MCF 10A (cell line): ENCODE measurements at regions not wholly inside any gene's neighbourhood (a gene's known extent, or its start where the extent isn't known, plus 50 kb on each side); places are given as distances from the start of the nearest gene placed in this dataset.
"Not testable (repeated sequence)": the region's sequence is repeated elsewhere in the genome, so short reads cannot be mapped to it uniquely, and the experiment has no call there.

Experiments
- BruUV-seq: library from RNA; stranded (reverse); fragments of 400-500 nt; replicated peaks from 2 replicates; lab custom pipeline; 2021; lab: Mats Ljungman, UMichigan
- CTCF ChIA-PET: fragments of 300-600 bp; sonication (Branson Sonifier 250); formaldehyde crosslinking; extraction: SDS; loops from one replicate; lab custom pipeline; 2021; ENCODE audit warnings: antibody characterized with exemption, inconsistent platforms; lab: Yijun Ruan, JAX
- POLR2A ChIA-PET: fragments of 300-600, 350-650 bp; sonication (Branson Sonifier 250); formaldehyde crosslinking; extraction: SDS; loops from one replicate; lab custom pipeline; 2020; ENCODE audit warnings: antibody characterized with exemption, inconsistent platforms; lab: Yijun Ruan, JAX
- DNase-seq: peaks from one replicate; pipeline ENCODE4 v3.0.0-alpha.2; 2018; ENCODE audit not compliant: unreplicated experiment
- H3K27ac Mint-ChIP-seq: one replicate; pipeline ENCODE4 v1.8.0; 2022; ENCODE audit warnings: mild to moderate bottlenecking, low read depth, mixed read lengths; ENCODE audit not compliant: unreplicated experiment
- H3K27me3 Mint-ChIP-seq: one replicate; pipeline ENCODE4 v1.8.0; 2022; ENCODE audit warnings: mixed read lengths; ENCODE audit not compliant: insufficient read depth, unreplicated experiment
- H3K36me3 Mint-ChIP-seq: one replicate; pipeline ENCODE4 v1.8.0; 2022; ENCODE audit warnings: mild to moderate bottlenecking, moderate library complexity, mixed read lengths; ENCODE audit not compliant: insufficient read depth, unreplicated experiment
- H3K4me1 Mint-ChIP-seq: one replicate; pipeline ENCODE4 v1.8.0; 2022; ENCODE audit warnings: mixed read lengths; ENCODE audit not compliant: insufficient read depth, unreplicated experiment
- H3K4me3 Mint-ChIP-seq: one replicate; pipeline ENCODE4 v1.8.0; 2022; ENCODE audit warnings: mild to moderate bottlenecking, moderate library complexity, mixed read lengths; ENCODE audit not compliant: unreplicated experiment
- H3K9me3 Mint-ChIP-seq: one replicate; pipeline ENCODE4 v1.8.0; 2022; ENCODE audit warnings: mixed read lengths; ENCODE audit not compliant: unreplicated experiment
- CTCF ChIP-seq: fragments of 200-600 bp; IDR thresholded peaks from one replicate; pipeline ENCODE4 v1.8.0; 2022; ENCODE audit warnings: antibody characterized with exemption, mild to moderate bottlenecking; ENCODE audit not compliant: unreplicated experiment
- intact Hi-C: fragments of 100-400 bp; cut with micrococcal nuclease; formaldehyde crosslinking; loops from 2 replicates; pipeline ENCODE4 v1.14.1; 2022

- Mint-ChIP-seq H3K4me1 (peaks cover 9% of the 10 kb centered on the region), H3K9me3 (no peaks in the 10 kb centered on the region), H3K36me3 (no peaks in the 10 kb centered on the region), H3K4me3 (no peak overlapping the region), H3K27ac (no peak overlapping the region), H3K27me3 (no peaks in the 10 kb centered on the region)
- CTCF ChIA-PET: interaction anchor here (0.5 to 0.9 kb wide), 2 partner anchors 43 to 512 kb away, joined by 3 to 5 read pairs; no protein-coding TSS in a partner anchor
- no TSS peak for BruUV-seq
- TF ChIP-seq CTCF: no peak
- intact Hi-C loops: loop anchor here (1.0 kb wide), 1 partner anchor 35 kb away; no protein-coding TSS in a partner anchor
- DNase-seq: peak; percentile 63
- POLR2A ChIA-PET: interaction anchor here (0.6 kb wide), 1 partner anchor 30 kb away, joined by 3 read pairs; no protein-coding TSS in a partner anchor
Observed at GRCh38 chr3:162978136-162978535, 1481.5 kb downstream of the OTOL1 start.

- H3K27ac Mint-ChIP-seq: no peak overlapping the region
- no peaks in the 10 kb centered on the region for H3K36me3 Mint-ChIP-seq
- DNase-seq: no peak
- peaks cover 7% of the 10 kb centered on the region for H3K4me1 Mint-ChIP-seq
- ChIA-PET CTCF (interaction anchor here (0.7 kb wide), 1 partner anchor 233 kb away, joined by 3 read pairs; no protein-coding TSS in a partner anchor), POLR2A (interaction anchor here (0.6 kb wide), 1 partner anchor 1457 kb away, joined by 3 read pairs; no protein-coding TSS in a partner anchor)
- H3K4me3 Mint-ChIP-seq: no peak overlapping the region
- TF ChIP-seq CTCF: no peak
- no peaks in the 10 kb centered on the region for H3K9me3 Mint-ChIP-seq
- H3K27me3 Mint-ChIP-seq: no peaks in the 10 kb centered on the region
- BruUV-seq: no TSS peak
- intact Hi-C loops: no loop called here
Observed at GRCh38 chr3:162984746-162985145, 1488.1 kb downstream of the OTOL1 start.

- H3K27ac Mint-ChIP-seq, H3K4me3 Mint-ChIP-seq, intact Hi-C loops, BruUV-seq, H3K36me3 Mint-ChIP-seq, POLR2A ChIA-PET, H3K9me3 Mint-ChIP-seq, H3K4me1 Mint-ChIP-seq, H3K27me3 Mint-ChIP-seq, DNase-seq: not testable (repeated sequence)
- CTCF ChIA-PET: interaction anchor here (0.6 to 0.7 kb wide), 3 partner anchors 57 to 1289 kb away, joined by 3 to 4 read pairs (median 3); no protein-coding TSS in a partner anchor
Observed at GRCh38 chr3:162987085-162987794, 1490.6 kb downstream of the OTOL1 start.

- peaks cover 2% of the 10 kb centered on the region for H3K4me1 Mint-ChIP-seq
Observed at GRCh38 chr3:162992741-162993140, 1496.1 kb downstream of the OTOL1 start.

More at GRCh38 chr3:162992741-162993140, 1496.1 kb downstream of the OTOL1 start:
- H3K27me3 Mint-ChIP-seq: no peaks in the 10 kb centered on the region
- intact Hi-C loops: no loop called here
- POLR2A ChIA-PET: no interaction called here
- H3K4me3 Mint-ChIP-seq: no peak overlapping the region
- no peaks in the 10 kb centered on the region for H3K36me3 Mint-ChIP-seq
- CTCF ChIA-PET: no interaction called here
- DNase-seq: no peak
- BruUV-seq: no TSS peak
- H3K9me3 Mint-ChIP-seq: peaks cover 8% of the 10 kb centered on the region
- no peak overlapping the region for H3K27ac Mint-ChIP-seq
- TF ChIP-seq CTCF: no peak
